ENCODE measurements at regions not wholly inside any gene's neighbourhood (a gene's known extent, or its start where the extent isn't known, plus 50 kb on each side); places are given as distances from the start of the nearest gene placed in this dataset.

DNA sequence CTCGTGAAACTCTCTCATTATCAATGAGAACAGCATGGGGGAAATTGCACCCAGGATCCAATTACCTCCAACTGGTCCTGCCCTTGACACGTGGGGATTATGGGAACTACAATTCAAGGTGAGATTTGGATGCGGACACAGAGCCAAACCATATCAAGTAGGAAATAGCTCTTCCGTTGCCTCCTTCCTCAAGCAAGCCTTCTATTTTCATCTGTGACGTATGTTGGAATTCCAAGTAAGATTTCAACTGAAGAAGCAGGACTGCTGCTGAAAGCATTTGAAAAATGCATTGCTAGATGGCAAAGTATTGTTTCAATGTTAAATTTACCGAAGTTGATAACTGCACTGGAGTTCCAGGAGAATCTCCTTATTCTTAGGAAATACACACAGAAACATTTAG lies 178.1 kb upstream of the GALNT17 start:
- H3K4me1 Mint-ChIP-seq (ENCODE audit: low read depth, unreplicated experiment) = no peaks in the 10 kb centered on the region
- peaks cover 3% of the 10 kb centered on the region for H3K36me3 Mint-ChIP-seq (ENCODE audit: unreplicated experiment)
- H3K27ac Mint-ChIP-seq (ENCODE audit: unreplicated experiment) = no peak overlapping the region
- peaks cover 3% of the 10 kb centered on the region for H3K27me3 Mint-ChIP-seq (ENCODE audit: unreplicated experiment)
- no peaks in the 10 kb centered on the region for H3K9me3 Mint-ChIP-seq (ENCODE audit: unreplicated experiment)
- no peak for DNase-seq
- TF ChIP-seq, protein P1, sequence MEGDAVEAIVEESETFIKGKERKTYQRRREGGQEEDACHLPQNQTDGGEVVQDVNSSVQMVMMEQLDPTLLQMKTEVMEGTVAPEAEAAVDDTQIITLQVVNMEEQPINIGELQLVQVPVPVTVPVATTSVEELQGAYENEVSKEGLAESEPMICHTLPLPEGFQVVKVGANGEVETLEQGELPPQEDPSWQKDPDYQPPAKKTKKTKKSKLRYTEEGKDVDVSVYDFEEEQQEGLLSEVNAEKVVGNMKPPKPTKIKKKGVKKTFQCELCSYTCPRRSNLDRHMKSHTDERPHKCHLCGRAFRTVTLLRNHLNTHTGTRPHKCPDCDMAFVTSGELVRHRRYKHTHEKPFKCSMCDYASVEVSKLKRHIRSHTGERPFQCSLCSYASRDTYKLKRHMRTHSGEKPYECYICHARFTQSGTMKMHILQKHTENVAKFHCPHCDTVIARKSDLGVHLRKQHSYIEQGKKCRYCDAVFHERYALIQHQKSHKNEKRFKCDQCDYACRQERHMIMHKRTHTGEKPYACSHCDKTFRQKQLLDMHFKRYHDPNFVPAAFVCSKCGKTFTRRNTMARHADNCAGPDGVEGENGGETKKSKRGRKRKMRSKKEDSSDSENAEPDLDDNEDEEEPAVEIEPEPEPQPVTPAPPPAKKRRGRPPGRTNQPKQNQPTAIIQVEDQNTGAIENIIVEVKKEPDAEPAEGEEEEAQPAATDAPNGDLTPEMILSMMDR (IDR thresholded peaks at IDR 0.05; ENCODE audit: partially characterized antibody, unreplicated experiment) = no peak
- H3K4me3 Mint-ChIP-seq (ENCODE audit: unreplicated experiment) = no peak overlapping the region

DNA sequence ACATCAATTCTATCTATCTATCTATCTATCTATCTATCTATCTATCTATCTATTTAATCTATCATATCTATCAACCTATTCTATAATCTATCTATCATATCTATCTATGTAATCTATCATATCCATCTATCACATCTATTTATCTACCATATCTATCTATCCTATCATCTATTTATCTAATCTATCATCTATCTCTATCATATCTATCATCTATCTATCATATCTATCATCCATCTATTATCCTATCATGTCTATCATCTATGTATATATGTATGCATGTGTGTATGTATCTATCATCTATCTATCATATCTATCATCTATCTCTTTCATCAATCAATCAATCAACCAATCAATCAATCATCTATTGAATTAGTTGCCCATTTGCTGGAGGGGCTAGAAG lies 159.3 kb upstream of the GALNT17 start:
- Mint-ChIP-seq H3K9me3 (ENCODE audit: unreplicated experiment) (peaks cover 1% of the 10 kb centered on the region), H3K27me3 (ENCODE audit: unreplicated experiment) (no peaks in the 10 kb centered on the region), H3K4me1 (ENCODE audit: low read depth, unreplicated experiment) (no peaks in the 10 kb centered on the region), H3K4me3 (ENCODE audit: unreplicated experiment) (no peak overlapping the region), H3K36me3 (ENCODE audit: unreplicated experiment) (peaks cover 8% of the 10 kb centered on the region), H3K27ac (ENCODE audit: unreplicated experiment) (no peak overlapping the region)
- TF ChIP-seq, protein P1 (IDR thresholded peaks at IDR 0.05; ENCODE audit: partially characterized antibody, unreplicated experiment) = no peak
- no peak for DNase-seq

DNA sequence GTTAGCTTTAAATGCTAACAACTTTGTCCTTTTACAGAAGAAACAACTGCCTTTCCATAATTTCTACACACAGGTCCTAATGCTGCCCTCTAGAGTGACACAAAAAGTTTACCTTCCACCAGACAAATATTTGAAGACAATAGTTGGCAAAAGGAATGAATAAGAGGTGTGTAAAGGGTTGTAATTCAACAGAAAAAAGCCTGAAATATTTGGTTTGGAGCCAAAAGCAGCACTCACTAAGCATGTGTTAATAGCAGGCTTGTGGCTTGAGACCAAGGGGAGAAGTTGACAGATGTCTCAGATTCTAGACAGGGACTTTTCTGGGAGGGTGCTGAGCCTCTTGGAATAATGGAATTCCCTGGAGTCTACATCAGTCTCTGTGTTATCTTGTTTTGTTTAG lies 156.2 kb upstream of the GALNT17 start:
- TF ChIP-seq, protein P1 (IDR thresholded peaks at IDR 0.05; ENCODE audit: partially characterized antibody, unreplicated experiment) = no peak
- Mint-ChIP-seq H3K27me3 (ENCODE audit: unreplicated experiment) (no peaks in the 10 kb centered on the region), H3K27ac (ENCODE audit: unreplicated experiment) (no peak overlapping the region), H3K9me3 (ENCODE audit: unreplicated experiment) (peaks cover 1% of the 10 kb centered on the region), H3K36me3 (ENCODE audit: unreplicated experiment) (peaks cover 8% of the 10 kb centered on the region), H3K4me3 (ENCODE audit: unreplicated experiment) (no peak overlapping the region), H3K4me1 (ENCODE audit: low read depth, unreplicated experiment) (no peaks in the 10 kb centered on the region)
- no peak for DNase-seq

DNA sequence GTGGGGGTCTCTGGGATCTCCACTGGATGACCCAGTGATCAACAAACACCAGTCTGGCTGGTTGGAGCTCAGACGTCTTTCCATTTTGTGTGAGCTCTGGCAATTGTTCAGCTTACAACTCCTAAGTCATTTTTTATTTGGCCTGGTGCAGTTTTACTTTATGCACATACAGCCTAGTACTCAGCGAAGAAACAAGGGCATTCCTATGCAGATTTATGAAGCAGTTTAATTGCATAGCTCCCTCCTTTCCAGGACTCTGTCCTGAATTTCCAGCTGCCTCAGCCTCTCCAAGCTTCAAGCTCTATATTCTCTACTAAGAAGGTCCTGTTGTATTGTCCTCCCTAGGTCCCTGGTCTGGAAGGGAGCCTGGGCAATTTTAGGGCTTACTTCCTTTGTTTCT lies 145.6 kb upstream of the GALNT17 start:
- TF ChIP-seq, protein P1 (IDR thresholded peaks at IDR 0.05; ENCODE audit: partially characterized antibody, unreplicated experiment) = no peak
- DNase-seq = no peak
- Mint-ChIP-seq H3K36me3 (ENCODE audit: unreplicated experiment) (no peaks in the 10 kb centered on the region), H3K27ac (ENCODE audit: unreplicated experiment) (no peak overlapping the region), H3K27me3 (ENCODE audit: unreplicated experiment) (peaks cover 4% of the 10 kb centered on the region), H3K4me1 (ENCODE audit: low read depth, unreplicated experiment) (no peaks in the 10 kb centered on the region), H3K9me3 (ENCODE audit: unreplicated experiment) (no peaks in the 10 kb centered on the region), H3K4me3 (ENCODE audit: unreplicated experiment) (no peak overlapping the region)

DNA sequence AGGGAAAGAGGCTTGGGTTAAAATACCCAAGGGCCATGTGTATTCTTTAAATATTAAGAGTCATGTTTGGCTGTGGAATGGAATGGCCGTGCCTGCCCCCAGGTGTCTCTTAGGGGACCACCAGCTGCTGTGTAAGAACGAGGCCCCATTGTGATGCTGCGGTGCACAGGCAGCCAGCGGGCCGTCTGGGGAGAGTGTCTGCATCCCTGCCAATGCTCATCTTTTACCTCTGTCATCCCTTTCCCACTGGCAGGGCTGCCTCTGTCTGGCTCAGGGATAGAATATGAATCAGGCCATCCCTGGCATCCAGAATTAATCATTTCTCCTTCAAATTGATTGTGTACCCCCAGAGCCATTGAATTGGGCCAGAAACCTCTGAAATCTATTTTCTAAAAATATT lies 137.8 kb upstream of the GALNT17 start:
- Mint-ChIP-seq H3K4me1 (ENCODE audit: low read depth, unreplicated experiment) (no peaks in the 10 kb centered on the region), H3K36me3 (ENCODE audit: unreplicated experiment) (no peaks in the 10 kb centered on the region), H3K27me3 (ENCODE audit: unreplicated experiment) (no peaks in the 10 kb centered on the region), H3K27ac (ENCODE audit: unreplicated experiment) (no peak overlapping the region), H3K9me3 (ENCODE audit: unreplicated experiment) (peaks cover 3% of the 10 kb centered on the region), H3K4me3 (ENCODE audit: unreplicated experiment) (no peak overlapping the region)
- TF ChIP-seq, protein P1 (IDR thresholded peaks at IDR 0.05; ENCODE audit: partially characterized antibody, unreplicated experiment) = no peak
- DNase-seq = no peak
